GM23338 (cell line): ENCODE measurements at regions not wholly inside any gene's neighbourhood (a gene's known extent, or its start where the extent isn't known, plus 50 kb on each side); places are given as distances from the start of the nearest gene placed in this dataset.

Experiments
- ATAC-seq: fragments of 200-7000 bp; cut with Tn5 transposase; 3 replicates; pipeline ENCODE4 v1.9.1; 2020
- DNase-seq: peaks from one replicate; pipeline ENCODE4 v3.0.0-alpha.2; 2015; ENCODE audit warnings: low spot score
- H2AFZ ChIP-seq: fragments of 200-600 bp; sonication (generic); 2 replicates; pipeline ENCODE4 v1.8.0; 2016; ENCODE audit warnings: antibody characterized with exemption, mild to moderate bottlenecking, moderate library complexity
- H3F3A ChIP-seq: fragments of 200-600 bp; sonication (generic); replicated peaks from 2 replicates; pipeline ENCODE4 v1.8.0; 2017; ENCODE audit warnings: antibody characterized with exemption, mixed run types, low read depth
- H3K27ac ChIP-seq: fragments of 200-600 bp; sonication (generic); 2 replicates; pipeline ENCODE4 v1.6.1; 2016; ENCODE audit warnings: low read depth
- H3K27me3 ChIP-seq: fragments of 200-600 bp; sonication (generic); 2 replicates; pipeline ENCODE4 v1.8.0; 2016; ENCODE audit warnings: mild to moderate bottlenecking, mixed run types, moderate library complexity; ENCODE audit not compliant: insufficient read depth
- H3K36me3 ChIP-seq: fragments of 200-600 bp; sonication (generic); 2 replicates; pipeline ENCODE4 v1.8.0; 2016; ENCODE audit warnings: mild to moderate bottlenecking; ENCODE audit not compliant: insufficient read depth
- H3K4me1 ChIP-seq: fragments of 200-600 bp; sonication (generic); 2 replicates; pipeline ENCODE4 v1.8.0; 2016; ENCODE audit warnings: mild to moderate bottlenecking, moderate library complexity; ENCODE audit not compliant: insufficient read depth
- H3K4me2 ChIP-seq: fragments of 200-600 bp; sonication (generic); 2 replicates; pipeline ENCODE4 v1.7.1; 2017; ENCODE audit warnings: mixed run types
- H3K4me3 ChIP-seq: fragments of 200-600 bp; sonication (generic); 2 replicates; pipeline ENCODE4 v1.6.1; 2016; ENCODE audit warnings: mixed run types
- H3K79me2 ChIP-seq: fragments of 200-600 bp; sonication (generic); replicated peaks from 2 replicates; pipeline ENCODE4 v1.8.0; 2017; ENCODE audit warnings: mild to moderate bottlenecking; ENCODE audit not compliant: insufficient read depth
- H3K9me2 ChIP-seq: fragments of 200-600 bp; sonication (generic); 2 replicates; pipeline ENCODE4 v1.8.0; 2017; ENCODE audit not compliant: insufficient read depth
- H4K20me1 ChIP-seq: fragments of 200-600 bp; sonication (generic); replicated peaks from 2 replicates; pipeline ENCODE4 v1.8.0; 2017; ENCODE audit warnings: mild to moderate bottlenecking; ENCODE audit not compliant: insufficient read depth
- H3K27ac Mint-ChIP-seq: 2 replicates; pipeline ENCODE4 v1.8.0; 2020; ENCODE audit warnings: inconsistent platforms, mild to moderate bottlenecking, moderate library complexity, mixed read lengths
- H3K27me3 Mint-ChIP-seq: 3 replicates; pipeline ENCODE4 v1.8.0; 2022; ENCODE audit warnings: low read depth, mild to moderate bottlenecking, moderate library complexity, mixed read lengths, inconsistent platforms; ENCODE audit not compliant: insufficient read depth, poor library complexity
- H3K36me3 Mint-ChIP-seq: 3 replicates; pipeline ENCODE4 v1.8.0; 2021; ENCODE audit warnings: low read depth, mild to moderate bottlenecking, inconsistent platforms, moderate library complexity, mixed read lengths
- H3K4me1 Mint-ChIP-seq: 3 replicates; pipeline ENCODE4 v1.8.0; 2020; ENCODE audit warnings: mild to moderate bottlenecking, inconsistent platforms, mixed read lengths
- H3K4me3 Mint-ChIP-seq: 3 replicates; pipeline ENCODE4 v1.8.0; 2021; ENCODE audit warnings: moderate library complexity, mild to moderate bottlenecking, inconsistent platforms, mixed read lengths
- H3K9me3 Mint-ChIP-seq: 3 replicates; pipeline ENCODE4 v1.8.0; 2020; ENCODE audit warnings: moderate library complexity, mild to moderate bottlenecking, inconsistent platforms, mixed read lengths
- CREB1 ChIP-seq: fragments of 250-450 bp; sonication (Bioruptor Pico); IDR thresholded peaks from 2 replicates; pipeline ENCODE4 v1.5.0; 2020; ENCODE audit warnings: low read depth, mild to moderate bottlenecking, moderate library complexity
- EZH2 ChIP-seq: fragments of 200-600 bp; sonication (generic); IDR thresholded peaks from one replicate; pipeline ENCODE4 v1.8.0; 2017; ENCODE audit warnings: antibody characterized with exemption, mild to moderate bottlenecking, low read depth; ENCODE audit not compliant: unreplicated experiment
- EZH2phosphoT487 ChIP-seq: fragments of 200-600 bp; sonication (generic); IDR thresholded peaks from one replicate; pipeline ENCODE4 v1.8.1; 2018; ENCODE audit warnings: antibody characterized with exemption; ENCODE audit not compliant: unreplicated experiment
- JUNB ChIP-seq: IDR thresholded peaks from one replicate; pipeline ENCODE4 v1.6.1; 2016; ENCODE audit warnings: antibody characterized with exemption; ENCODE audit not compliant: unreplicated experiment
- NANOG ChIP-seq: IDR thresholded peaks from 2 replicates; pipeline ENCODE4 v1.6.1; 2016; ENCODE audit warnings: antibody characterized with exemption, borderline replicate concordance
- POLR2AphosphoS5 ChIP-seq: IDR thresholded peaks from 2 replicates; pipeline ENCODE4 v1.6.1; 2016; ENCODE audit warnings: antibody characterized with exemption, low read depth
- STAT1 ChIP-seq: IDR thresholded peaks from one replicate; pipeline ENCODE4 v1.6.1; 2016; ENCODE audit warnings: antibody characterized with exemption; ENCODE audit not compliant: unreplicated experiment
- ZNF114 ChIP-seq: fragments of 250-450 bp; sonication (Bioruptor Pico); IDR thresholded peaks from 2 replicates; pipeline ENCODE4 v1.5.0; 2020; ENCODE audit warnings: mild to moderate bottlenecking, moderate library complexity
- ZNF331 ChIP-seq: fragments of 250-450 bp; sonication (Bioruptor Pico); IDR thresholded peaks from 2 replicates; pipeline ENCODE4 v1.5.0; 2020; ENCODE audit warnings: low read depth, mild to moderate bottlenecking, moderate library complexity
- TF ChIP-seq, protein P1 (sequence below), 2 experiments: fragments of 200-600 bp in 1 of 2; sonication (generic) in 1 of 2; conservative IDR thresholded peaks; 2 replicates each; pipeline versions ENCODE4 v1.5.1 to v1.6.1; 2016 to 2017; ENCODE audit warnings: antibody characterized with exemption in 2 of 2, low read depth in 2 of 2, mild to moderate bottlenecking in 2 of 2, moderate library complexity in 1 of 2
- TF ChIP-seq, protein P2 (sequence below): fragments of 250-450 bp; sonication (Bioruptor Pico); IDR thresholded peaks from 2 replicates; pipeline ENCODE4 v1.5.0; 2020; ENCODE audit warnings: mild to moderate bottlenecking, moderate library complexity
- TF ChIP-seq, protein P3 (sequence below): IDR thresholded peaks from 2 replicates; pipeline ENCODE4 v1.6.1; 2016; ENCODE audit warnings: antibody characterized with exemption
- TF ChIP-seq, protein P4 (sequence below): IDR thresholded peaks from one replicate; pipeline ENCODE4 v1.6.1; 2018; ENCODE audit warnings: antibody characterized with exemption; ENCODE audit not compliant: unreplicated experiment

DNA sequence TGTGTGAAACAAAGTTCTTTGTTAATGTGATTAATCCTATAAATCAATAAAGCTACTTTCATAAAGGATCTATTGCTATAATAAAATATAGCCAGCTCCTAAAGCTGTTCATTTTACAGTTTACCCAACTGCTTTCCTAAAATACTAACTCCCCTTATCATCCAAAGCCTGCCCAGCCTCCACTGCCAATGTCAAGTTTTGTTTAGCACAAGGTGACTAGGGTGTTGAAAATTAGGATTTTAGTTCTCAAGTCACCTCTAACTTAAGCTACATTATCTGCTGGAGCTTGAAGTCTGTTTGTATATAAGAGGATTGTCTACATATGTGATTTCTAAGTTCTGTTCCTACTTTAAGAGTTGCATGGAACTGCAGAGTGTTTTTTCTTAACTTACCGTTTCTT is 86.3 kb downstream of the CCER1 start:
- Mint-ChIP-seq H3K36me3 (no peaks in the 10 kb centered on the region), H3K27ac (no peak overlapping the region), H3K4me3 (no peak overlapping the region), H3K27me3 (no peaks in the 10 kb centered on the region), H3K9me3 (no peaks in the 10 kb centered on the region), H3K4me1 (no peaks in the 10 kb centered on the region)
- Histone ChIP-seq H3K36me3 (no peaks in the 10 kb centered on the region), H3K4me3 (no peak overlapping the region), H3K9me2 (0 out of 2 replicates have a peak, but pooled peaks cover 5% of the 10 kb centered on the region), H3K27me3 (no peaks in the 10 kb centered on the region), H3F3A (no peaks in the 10 kb centered on the region), H2AFZ (no peak overlapping the region), H3K79me2 (no peaks in the 10 kb centered on the region), H3K4me1 (no peaks in the 10 kb centered on the region), H4K20me1 (no peaks in the 10 kb centered on the region), H3K4me2 (no peak overlapping the region), H3K27ac (no peak overlapping the region)
- TF ChIP-seq, protein P1, sequence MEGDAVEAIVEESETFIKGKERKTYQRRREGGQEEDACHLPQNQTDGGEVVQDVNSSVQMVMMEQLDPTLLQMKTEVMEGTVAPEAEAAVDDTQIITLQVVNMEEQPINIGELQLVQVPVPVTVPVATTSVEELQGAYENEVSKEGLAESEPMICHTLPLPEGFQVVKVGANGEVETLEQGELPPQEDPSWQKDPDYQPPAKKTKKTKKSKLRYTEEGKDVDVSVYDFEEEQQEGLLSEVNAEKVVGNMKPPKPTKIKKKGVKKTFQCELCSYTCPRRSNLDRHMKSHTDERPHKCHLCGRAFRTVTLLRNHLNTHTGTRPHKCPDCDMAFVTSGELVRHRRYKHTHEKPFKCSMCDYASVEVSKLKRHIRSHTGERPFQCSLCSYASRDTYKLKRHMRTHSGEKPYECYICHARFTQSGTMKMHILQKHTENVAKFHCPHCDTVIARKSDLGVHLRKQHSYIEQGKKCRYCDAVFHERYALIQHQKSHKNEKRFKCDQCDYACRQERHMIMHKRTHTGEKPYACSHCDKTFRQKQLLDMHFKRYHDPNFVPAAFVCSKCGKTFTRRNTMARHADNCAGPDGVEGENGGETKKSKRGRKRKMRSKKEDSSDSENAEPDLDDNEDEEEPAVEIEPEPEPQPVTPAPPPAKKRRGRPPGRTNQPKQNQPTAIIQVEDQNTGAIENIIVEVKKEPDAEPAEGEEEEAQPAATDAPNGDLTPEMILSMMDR (conservative IDR thresholded peaks at IDR 0.05; ENCODE audit: low read depth in 2 of 2): no peak
- TF ChIP-seq ZNF114 (CRISPR knock-in tag) (no peak), NANOG (no peak), EZH2 (no peak), EZH2phosphoT487 (no peak), POLR2AphosphoS5 (no peak), CREB1 (no peak), JUNB (no peak), STAT1 (no peak), ZNF331 (CRISPR knock-in tag) (no peak)
- TF ChIP-seq, protein P2, sequence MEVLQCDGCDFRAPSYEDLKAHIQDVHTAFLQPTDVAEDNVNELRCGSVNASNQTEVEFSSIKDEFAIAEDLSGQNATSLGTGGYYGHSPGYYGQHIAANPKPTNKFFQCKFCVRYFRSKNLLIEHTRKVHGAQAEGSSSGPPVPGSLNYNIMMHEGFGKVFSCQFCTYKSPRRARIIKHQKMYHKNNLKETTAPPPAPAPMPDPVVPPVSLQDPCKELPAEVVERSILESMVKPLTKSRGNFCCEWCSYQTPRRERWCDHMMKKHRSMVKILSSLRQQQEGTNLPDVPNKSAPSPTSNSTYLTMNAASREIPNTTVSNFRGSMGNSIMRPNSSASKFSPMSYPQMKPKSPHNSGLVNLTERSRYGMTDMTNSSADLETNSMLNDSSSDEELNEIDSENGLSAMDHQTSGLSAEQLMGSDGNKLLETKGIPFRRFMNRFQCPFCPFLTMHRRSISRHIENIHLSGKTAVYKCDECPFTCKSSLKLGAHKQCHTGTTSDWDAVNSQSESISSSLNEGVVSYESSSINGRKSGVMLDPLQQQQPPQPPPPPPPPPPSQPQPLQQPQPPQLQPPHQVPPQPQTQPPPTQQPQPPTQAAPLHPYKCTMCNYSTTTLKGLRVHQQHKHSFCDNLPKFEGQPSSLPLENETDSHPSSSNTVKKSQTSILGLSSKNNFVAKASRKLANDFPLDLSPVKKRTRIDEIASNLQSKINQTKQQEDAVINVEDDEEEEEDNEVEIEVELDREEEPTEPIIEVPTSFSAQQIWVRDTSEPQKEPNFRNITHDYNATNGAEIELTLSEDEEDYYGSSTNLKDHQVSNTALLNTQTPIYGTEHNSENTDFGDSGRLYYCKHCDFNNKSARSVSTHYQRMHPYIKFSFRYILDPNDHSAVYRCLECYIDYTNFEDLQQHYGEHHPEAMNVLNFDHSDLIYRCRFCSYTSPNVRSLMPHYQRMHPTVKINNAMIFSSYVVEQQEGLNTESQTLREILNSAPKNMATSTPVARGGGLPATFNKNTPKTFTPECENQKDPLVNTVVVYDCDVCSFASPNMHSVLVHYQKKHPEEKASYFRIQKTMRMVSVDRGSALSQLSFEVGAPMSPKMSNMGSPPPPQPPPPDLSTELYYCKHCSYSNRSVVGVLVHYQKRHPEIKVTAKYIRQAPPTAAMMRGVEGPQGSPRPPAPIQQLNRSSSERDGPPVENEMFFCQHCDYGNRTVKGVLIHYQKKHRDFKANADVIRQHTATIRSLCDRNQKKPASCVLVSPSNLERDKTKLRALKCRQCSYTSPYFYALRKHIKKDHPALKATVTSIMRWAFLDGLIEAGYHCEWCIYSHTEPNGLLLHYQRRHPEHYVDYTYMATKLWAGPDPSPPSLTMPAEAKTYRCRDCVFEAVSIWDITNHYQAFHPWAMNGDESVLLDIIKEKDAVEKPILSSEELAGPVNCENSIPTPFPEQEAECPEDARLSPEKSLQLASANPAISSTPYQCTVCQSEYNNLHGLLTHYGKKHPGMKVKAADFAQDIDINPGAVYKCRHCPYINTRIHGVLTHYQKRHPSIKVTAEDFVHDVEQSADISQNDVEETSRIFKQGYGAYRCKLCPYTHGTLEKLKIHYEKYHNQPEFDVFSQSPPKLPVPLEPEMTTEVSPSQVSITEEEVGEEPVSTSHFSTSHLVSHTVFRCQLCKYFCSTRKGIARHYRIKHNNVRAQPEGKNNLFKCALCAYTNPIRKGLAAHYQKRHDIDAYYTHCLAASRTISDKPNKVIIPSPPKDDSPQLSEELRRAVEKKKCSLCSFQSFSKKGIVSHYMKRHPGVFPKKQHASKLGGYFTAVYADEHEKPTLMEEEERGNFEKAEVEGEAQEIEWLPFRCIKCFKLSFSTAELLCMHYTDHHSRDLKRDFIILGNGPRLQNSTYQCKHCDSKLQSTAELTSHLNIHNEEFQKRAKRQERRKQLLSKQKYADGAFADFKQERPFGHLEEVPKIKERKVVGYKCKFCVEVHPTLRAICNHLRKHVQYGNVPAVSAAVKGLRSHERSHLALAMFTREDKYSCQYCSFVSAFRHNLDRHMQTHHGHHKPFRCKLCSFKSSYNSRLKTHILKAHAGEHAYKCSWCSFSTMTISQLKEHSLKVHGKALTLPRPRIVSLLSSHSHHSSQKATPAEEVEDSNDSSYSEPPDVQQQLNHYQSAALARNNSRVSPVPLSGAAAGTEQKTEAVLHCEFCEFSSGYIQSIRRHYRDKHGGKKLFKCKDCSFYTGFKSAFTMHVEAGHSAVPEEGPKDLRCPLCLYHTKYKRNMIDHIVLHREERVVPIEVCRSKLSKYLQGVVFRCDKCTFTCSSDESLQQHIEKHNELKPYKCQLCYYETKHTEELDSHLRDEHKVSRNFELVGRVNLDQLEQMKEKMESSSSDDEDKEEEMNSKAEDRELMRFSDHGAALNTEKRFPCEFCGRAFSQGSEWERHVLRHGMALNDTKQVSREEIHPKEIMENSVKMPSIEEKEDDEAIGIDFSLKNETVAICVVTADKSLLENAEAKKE (CRISPR knock-in tag): no peak
- TF ChIP-seq, protein P3, sequence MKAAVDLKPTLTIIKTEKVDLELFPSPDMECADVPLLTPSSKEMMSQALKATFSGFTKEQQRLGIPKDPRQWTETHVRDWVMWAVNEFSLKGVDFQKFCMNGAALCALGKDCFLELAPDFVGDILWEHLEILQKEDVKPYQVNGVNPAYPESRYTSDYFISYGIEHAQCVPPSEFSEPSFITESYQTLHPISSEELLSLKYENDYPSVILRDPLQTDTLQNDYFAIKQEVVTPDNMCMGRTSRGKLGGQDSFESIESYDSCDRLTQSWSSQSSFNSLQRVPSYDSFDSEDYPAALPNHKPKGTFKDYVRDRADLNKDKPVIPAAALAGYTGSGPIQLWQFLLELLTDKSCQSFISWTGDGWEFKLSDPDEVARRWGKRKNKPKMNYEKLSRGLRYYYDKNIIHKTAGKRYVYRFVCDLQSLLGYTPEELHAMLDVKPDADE: no peak
- TF ChIP-seq, protein P4, sequence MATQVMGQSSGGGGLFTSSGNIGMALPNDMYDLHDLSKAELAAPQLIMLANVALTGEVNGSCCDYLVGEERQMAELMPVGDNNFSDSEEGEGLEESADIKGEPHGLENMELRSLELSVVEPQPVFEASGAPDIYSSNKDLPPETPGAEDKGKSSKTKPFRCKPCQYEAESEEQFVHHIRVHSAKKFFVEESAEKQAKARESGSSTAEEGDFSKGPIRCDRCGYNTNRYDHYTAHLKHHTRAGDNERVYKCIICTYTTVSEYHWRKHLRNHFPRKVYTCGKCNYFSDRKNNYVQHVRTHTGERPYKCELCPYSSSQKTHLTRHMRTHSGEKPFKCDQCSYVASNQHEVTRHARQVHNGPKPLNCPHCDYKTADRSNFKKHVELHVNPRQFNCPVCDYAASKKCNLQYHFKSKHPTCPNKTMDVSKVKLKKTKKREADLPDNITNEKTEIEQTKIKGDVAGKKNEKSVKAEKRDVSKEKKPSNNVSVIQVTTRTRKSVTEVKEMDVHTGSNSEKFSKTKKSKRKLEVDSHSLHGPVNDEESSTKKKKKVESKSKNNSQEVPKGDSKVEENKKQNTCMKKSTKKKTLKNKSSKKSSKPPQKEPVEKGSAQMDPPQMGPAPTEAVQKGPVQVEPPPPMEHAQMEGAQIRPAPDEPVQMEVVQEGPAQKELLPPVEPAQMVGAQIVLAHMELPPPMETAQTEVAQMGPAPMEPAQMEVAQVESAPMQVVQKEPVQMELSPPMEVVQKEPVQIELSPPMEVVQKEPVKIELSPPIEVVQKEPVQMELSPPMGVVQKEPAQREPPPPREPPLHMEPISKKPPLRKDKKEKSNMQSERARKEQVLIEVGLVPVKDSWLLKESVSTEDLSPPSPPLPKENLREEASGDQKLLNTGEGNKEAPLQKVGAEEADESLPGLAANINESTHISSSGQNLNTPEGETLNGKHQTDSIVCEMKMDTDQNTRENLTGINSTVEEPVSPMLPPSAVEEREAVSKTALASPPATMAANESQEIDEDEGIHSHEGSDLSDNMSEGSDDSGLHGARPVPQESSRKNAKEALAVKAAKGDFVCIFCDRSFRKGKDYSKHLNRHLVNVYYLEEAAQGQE: no peak
- ATAC-seq: no peak
- no peak for DNase-seq
